B cell (primary cell): ENCODE measurements at regions not wholly inside any gene's neighbourhood (a gene's known extent, or its start where the extent isn't known, plus 50 kb on each side); places are given as distances from the start of the nearest gene placed in this dataset.

ENCODE experiments used
- ATAC-seq: fragments of 200-7000 bp; cut with Tn5 transposase; one replicate; pipeline ENCODE4 v1.10.0; 2021; ENCODE audit warnings: low read depth, mild to moderate bottlenecking, moderate number of reproducible peaks, moderate library complexity
- CTCF ChIA-PET: fragments of 350-600 bp; sonication (Branson Sonifier 250); formaldehyde crosslinking; loops from one replicate; lab custom pipeline; 2021; ENCODE audit warnings: antibody characterized with exemption, inconsistent platforms; lab: Charles Lee
- POLR2A ChIA-PET: fragments of 350-600 bp; sonication (Branson Sonifier 250); formaldehyde crosslinking; loops from one replicate; lab custom pipeline; 2021; ENCODE audit warnings: antibody characterized with exemption; lab: Charles Lee
- DNase-seq: peaks from one replicate; pipeline ENCODE4 v3.0.0; 2013
- H2AFZ ChIP-seq: 2 replicates; pipeline ENCODE4 v1.6.1; 2012; ENCODE audit warnings: mild to moderate bottlenecking, low read depth, low read length; ENCODE audit not compliant: insufficient read depth, poor library complexity, severe bottlenecking
- H3K27ac ChIP-seq, 2 donors: 1 replicate in 1 of 2; 2 replicates in 1 of 2; pipeline ENCODE4 v1.5.1; 2012 to 2013; ENCODE audit warnings: low read length in 2 of 2, mild to moderate bottlenecking in 2 of 2, moderate library complexity in 1 of 2
- H3K27me3 ChIP-seq, 4 experiments: fragments of 200-600 bp in 1 of 4; sonication (generic) in 1 of 4; replicated peaks in 1 of 4; 1 replicate in 2 of 4; 2 replicates in 2 of 4; pipeline versions ENCODE4 v1.6.1 to v1.7.0; 2013 to 2016; ENCODE audit warnings: low read length in 3 of 4, mild to moderate bottlenecking in 2 of 4, mixed read lengths in 1 of 4, moderate library complexity in 1 of 4; ENCODE audit not compliant: insufficient read depth in 4 of 4, control insufficient read depth in 3 of 4; ENCODE audit errors: control extremely low read depth in 1 of 4
- H3K36me3 ChIP-seq, 2 experiments: replicated peaks in 1 of 2; 1 replicate in 1 of 2; 2 replicates in 1 of 2; pipeline versions ENCODE4 v1.6.1 to v1.7.1; 2013; ENCODE audit warnings: low read length in 1 of 2; ENCODE audit not compliant: insufficient read depth in 2 of 2, control insufficient read depth in 1 of 2; ENCODE audit errors: control extremely low read depth in 1 of 2, extremely low read depth in 1 of 2
- H3K4me1 ChIP-seq, 2 donors: fragments of 200-600 bp in 1 of 2; sonication (generic) in 1 of 2; 1 replicate in 1 of 2; 2 replicates in 1 of 2; pipeline versions ENCODE4 v1.5.1 to v1.6.1; 2013 to 2017; ENCODE audit warnings: low read length in 2 of 2; ENCODE audit not compliant: control insufficient read depth in 2 of 2, insufficient read depth in 2 of 2
- H3K4me2 ChIP-seq: replicated peaks from 2 replicates; pipeline ENCODE3; 2012; ENCODE audit warnings: mild to moderate bottlenecking, low read depth, low read length; ENCODE audit not compliant: poor library complexity, severe bottlenecking
- H3K4me3 ChIP-seq, 5 experiments: fragments of 200-600 bp in 1 of 5; sonication (generic) in 1 of 5; 1 replicate in 3 of 5; 2 replicates in 2 of 5; pipeline versions ENCODE4 v1.5.1 to v1.7.0; 2011 to 2016; ENCODE audit warnings: low read length in 4 of 5, mild to moderate bottlenecking in 4 of 5, low read depth in 2 of 5, control low read depth in 1 of 5, moderate library complexity in 1 of 5; ENCODE audit not compliant: insufficient read depth in 1 of 5; ENCODE audit errors: control extremely low read depth in 1 of 5, extremely low read depth in 1 of 5
- H3K79me2 ChIP-seq: fragments of 200-600 bp; sonication (generic); one replicate; pipeline ENCODE4 v1.6.0; 2016; ENCODE audit warnings: low read length; ENCODE audit not compliant: control insufficient read depth, insufficient read depth
- H3K9ac ChIP-seq: fragments of 200-600 bp; sonication (generic); 2 replicates; pipeline ENCODE4 v1.6.1; 2017; ENCODE audit warnings: mild to moderate bottlenecking, low read length, moderate library complexity
- H3K9me3 ChIP-seq, 3 donors: one replicate each; pipeline versions ENCODE4 v1.6.1 to v1.7.1; 2013; ENCODE audit warnings: low read length in 2 of 3; ENCODE audit not compliant: control insufficient read depth in 2 of 3, insufficient read depth in 1 of 3; ENCODE audit errors: control extremely low read depth in 1 of 3
- H4K20me1 ChIP-seq: 2 replicates; pipeline ENCODE4 v1.6.0; 2012; ENCODE audit warnings: mild to moderate bottlenecking, low read length; ENCODE audit not compliant: insufficient read depth, control insufficient read depth, poor library complexity, severe bottlenecking
- H3K27ac Mint-ChIP-seq: one replicate; pipeline ENCODE4 v1.8.0; 2021; ENCODE audit warnings: mixed read lengths
- H3K27me3 Mint-ChIP-seq: one replicate; pipeline ENCODE4 v1.8.0; 2021; ENCODE audit warnings: mixed read lengths
- H3K4me1 Mint-ChIP-seq: one replicate; pipeline ENCODE4 v1.8.0; 2021; ENCODE audit warnings: mixed read lengths
- H3K4me3 Mint-ChIP-seq: one replicate; pipeline ENCODE4 v1.8.0; 2021; ENCODE audit warnings: mixed read lengths
- H3K9me3 Mint-ChIP-seq: one replicate; pipeline ENCODE4 v1.8.0; 2022; ENCODE audit warnings: mixed read lengths; ENCODE audit not compliant: insufficient read depth
- CTCF ChIP-seq: fragments of 200-600 bp; IDR thresholded peaks from one replicate; pipeline ENCODE4 v1.8.0; 2022; ENCODE audit warnings: antibody characterized with exemption, mild to moderate bottlenecking
- EZH2 ChIP-seq: IDR thresholded peaks from 2 replicates; pipeline ENCODE4 v1.6.1; 2012; ENCODE audit warnings: borderline replicate concordance, low read depth, mild to moderate bottlenecking, moderate library complexity, low read length; ENCODE audit not compliant: insufficient read depth, poor library complexity, severe bottlenecking
- WGBS: methylation state at CpG from one replicate; pipeline ENCODE4 v1.1.5; 2013; ENCODE audit warnings: missing lambda C conversion rate; ENCODE audit not compliant: insufficient coverage; 5-methylcytosine and 5-hydroxymethylcytosine counted together
- intact Hi-C: fragments of 100-400 bp; cut with micrococcal nuclease; formaldehyde crosslinking; loops from one replicate; pipeline ENCODE4 v1.10.0; 2022

- ATAC-seq (no peak), DNase-seq (no peak)
- no peaks in the 10 kb centered on the region for H4K20me1 ChIP-seq
- Mint-ChIP-seq H3K27me3 (no peaks in the 10 kb centered on the region), H3K4me1 (no peaks in the 10 kb centered on the region), H3K4me3 (no peak overlapping the region), H3K27ac (no peak overlapping the region), H3K9me3 (peaks cover 3% of the 10 kb centered on the region)
- intact Hi-C loops = no loop called here
- TF ChIP-seq CTCF (no peak), EZH2 (no peak)
- no peak overlapping the region for H2AFZ ChIP-seq
- POLR2A ChIA-PET = no interaction called here
- no peaks in the 10 kb centered on the region for H3K36me3 ChIP-seq
- no peak overlapping the region for H3K9ac ChIP-seq
- no peaks in the 10 kb centered on the region for H3K4me1 ChIP-seq
- no peaks in the 10 kb centered on the region for H3K27me3 ChIP-seq
- WGBS = 70% methylated on average over 10 of the region's 11 CpGs
- CTCF ChIA-PET = no interaction called here
- H3K9me3 ChIP-seq = peaks cover 0 to 28% (median 0%) of the 10 kb centered on the region in 3 donors
- H3K4me3 ChIP-seq = no peak overlapping the region
- no peak overlapping the region for H3K27ac ChIP-seq
- no peak overlapping the region for H3K4me2 ChIP-seq
- H3K79me2 ChIP-seq = no peaks in the 10 kb centered on the region
Measured at GRCh38 chr19:29105629-29106292, 107.2 kb downstream of the UQCRFS1 start.

GRCh38 chr19:29104605-29105241, 108.2 kb downstream of the UQCRFS1 start:
- Histone ChIP-seq H3K4me2 (no peak overlapping the region), H2AFZ (no peak overlapping the region), H3K9ac (no peak overlapping the region), H4K20me1 (no peaks in the 10 kb centered on the region), H3K4me3 (no peak overlapping the region), H3K27ac (no peak overlapping the region), H3K9me3 (peaks cover 0 to 28% (median 0%) of the 10 kb centered on the region in 3 donors), H3K27me3 (no peaks in the 10 kb centered on the region), H3K79me2 (no peaks in the 10 kb centered on the region), H3K36me3 (no peaks in the 10 kb centered on the region), H3K4me1 (no peaks in the 10 kb centered on the region)
- Mint-ChIP-seq H3K9me3 (peaks cover 3% of the 10 kb centered on the region), H3K4me3 (no peak overlapping the region), H3K27me3 (no peaks in the 10 kb centered on the region), H3K27ac (no peak overlapping the region), H3K4me1 (no peaks in the 10 kb centered on the region)
- no peak for DNase-seq
- no peak for ATAC-seq
- WGBS = 90% methylated on average over 7 of the region's 10 CpGs
- CTCF ChIA-PET = no interaction called here
- TF ChIP-seq CTCF (no peak), EZH2 (no peak)
- POLR2A ChIA-PET = no interaction called here
- intact Hi-C loops = no loop called here
